ENCODE measurements at regions not wholly inside any gene's neighbourhood (a gene's known extent, or its start where the extent isn't known, plus 50 kb on each side); places are given as distances from the start of the nearest gene placed in this dataset.
A peak's percentile ranks its signal among the peaks of the same experiment; 100 is the strongest.
"Not testable (repeated sequence)": the region's sequence is repeated elsewhere in the genome, so short reads cannot be mapped to it uniquely, and the experiment has no call there.

- Histone ChIP-seq H3K9ac (ENCODE audit: extremely low read depth, insufficient read length, low read length) (no peak overlapping the region), H3K56ac (ENCODE audit: insufficient read length, low read depth, low read length) (no peak overlapping the region), H4K8ac (replicated peaks; ENCODE audit: insufficient read length, low read depth, low read length) (no peak overlapping the region), H2BK20ac (ENCODE audit: low read depth, low read length, poor library complexity, severe bottlenecking) (no peak overlapping the region), H3K79me2 (ENCODE audit: insufficient read depth, low read length) (no peaks in the 10 kb centered on the region), H3K23ac (ENCODE audit: insufficient read length, low read depth, low read length) (no peak overlapping the region), H2BK15ac (ENCODE audit: low read depth, low read length) (no peak overlapping the region), H2AK5ac (ENCODE audit: insufficient read length, low read length) (no peak overlapping the region), H4K20me1 (ENCODE audit: control insufficient read depth, insufficient read depth, insufficient read length) (no peaks in the 10 kb centered on the region), H3K23me2 (ENCODE audit: insufficient read length, low read depth, low read length, poor library complexity, severe bottlenecking) (no peaks in the 10 kb centered on the region), H3K27me3 (ENCODE audit: insufficient read depth, low read length) (no peaks in the 10 kb centered on the region), H2BK120ac (ENCODE audit: low read depth, low read length, poor library complexity, severe bottlenecking) (no peak overlapping the region), H3K18ac (ENCODE audit: insufficient read length, low read depth, low read length) (no peak overlapping the region), H3K4me1 (ENCODE audit: insufficient read depth, low read length) (no peaks in the 10 kb centered on the region), H3K4ac (ENCODE audit: low read depth, low read length) (no peak overlapping the region), H3K14ac (ENCODE audit: insufficient read depth, low read length) (no peak overlapping the region), H4K5ac (ENCODE audit: insufficient read length, low read depth, low read length) (no peak overlapping the region), H3K27ac (ENCODE audit: insufficient read length, low read depth, low read length) (no peak overlapping the region), H2BK12ac (ENCODE audit: insufficient read length, low read depth, low read length) (no peak overlapping the region), H4K91ac (ENCODE audit: insufficient read length, low read depth, low read length) (no peak overlapping the region), H3K9me3 (ENCODE audit: control insufficient read depth, low read depth, low read length) (no peaks in the 10 kb centered on the region), H3T11ph (ENCODE audit: low read length) (no peak overlapping the region), H3K4me2 (ENCODE audit: insufficient read depth, insufficient read length, low read length) (no peak overlapping the region), H2BK5ac (ENCODE audit: insufficient read length, low read length) (no peak overlapping the region), H2AFZ (ENCODE audit: low read length) (no peak overlapping the region), H3K79me1 (ENCODE audit: insufficient read depth, low read depth, low read length, poor library complexity, severe bottlenecking) (no peaks in the 10 kb centered on the region)
- H3K4me1 Mint-ChIP-seq = peaks cover 12 to 20% of the 10 kb centered on the region in 2 experiments
- H3K4me3 Mint-ChIP-seq = no peak overlapping the region
- no peaks in the 10 kb centered on the region for H3K27me3 Mint-ChIP-seq (ENCODE audit: low read depth)
- 0 out of 7 replicates have a peak overlapping the region, but pooled peaks of 1 of the 3 experiments have one; percentile 8 for H3K27ac Mint-ChIP-seq
- TF ChIP-seq CTCF (conservative IDR thresholded peaks at IDR 0.05) = no peak
- H3K36me3 Mint-ChIP-seq (ENCODE audit: insufficient read depth in 1 of 3, low read depth in 3 of 3) = no peaks in the 10 kb centered on the region
- no CpG with 5 or more reads among the region's 7 CpGs for WGBS (ENCODE audit: extremely low coverage, insufficient read length, low lambda C conversion rate)
- peaks cover 0 to 3% of the 10 kb centered on the region in 2 experiments; a peak in 2 of 5 replicates for H3K9me3 Mint-ChIP-seq
- DNase-seq = no peak
Measured at GRCh38 chr10:84755311-84755710, 426.9 kb downstream of the CCSER2 start.

GRCh38 chr10:84756653-84757052 lies 428.3 kb downstream of the CCSER2 start:
- WGBS (ENCODE audit: extremely low coverage, insufficient read length, low lambda C conversion rate) = no CpG with 5 or more reads among the region's 3 CpGs
- H3K36me3 Mint-ChIP-seq (ENCODE audit: insufficient read depth in 1 of 3, low read depth in 3 of 3); H3K4ac ChIP-seq (ENCODE audit: low read depth, low read length); H3K27ac Mint-ChIP-seq; H3K23me2 ChIP-seq (ENCODE audit: insufficient read length, low read depth, low read length, poor library complexity, severe bottlenecking); H3T11ph ChIP-seq (ENCODE audit: low read length); H3K9me3 Mint-ChIP-seq; H3K79me2 ChIP-seq (ENCODE audit: insufficient read depth, low read length); H2BK12ac ChIP-seq (ENCODE audit: insufficient read length, low read depth, low read length); H3K9ac ChIP-seq (ENCODE audit: extremely low read depth, insufficient read length, low read length); H3K9me3 ChIP-seq (ENCODE audit: control insufficient read depth, low read depth, low read length); H4K20me1 ChIP-seq (ENCODE audit: control insufficient read depth, insufficient read depth, insufficient read length); H2AFZ ChIP-seq (ENCODE audit: low read length); H3K4me3 Mint-ChIP-seq; DNase-seq; H3K27me3 ChIP-seq (ENCODE audit: insufficient read depth, low read length); H4K8ac ChIP-seq (replicated peaks; ENCODE audit: insufficient read length, low read depth, low read length); H3K23ac ChIP-seq (ENCODE audit: insufficient read length, low read depth, low read length); H3K14ac ChIP-seq (ENCODE audit: insufficient read depth, low read length); H3K4me2 ChIP-seq (ENCODE audit: insufficient read depth, insufficient read length, low read length); H3K4me1 ChIP-seq (ENCODE audit: insufficient read depth, low read length); H2BK5ac ChIP-seq (ENCODE audit: insufficient read length, low read length); H3K56ac ChIP-seq (ENCODE audit: insufficient read length, low read depth, low read length); H2AK5ac ChIP-seq (ENCODE audit: insufficient read length, low read length); H2BK20ac ChIP-seq (ENCODE audit: low read depth, low read length, poor library complexity, severe bottlenecking); H3K27ac ChIP-seq (ENCODE audit: insufficient read length, low read depth, low read length); H4K5ac ChIP-seq (ENCODE audit: insufficient read length, low read depth, low read length); H3K18ac ChIP-seq (ENCODE audit: insufficient read length, low read depth, low read length); H3K27me3 Mint-ChIP-seq (ENCODE audit: low read depth); H4K91ac ChIP-seq (ENCODE audit: insufficient read length, low read depth, low read length); H3K79me1 ChIP-seq (ENCODE audit: insufficient read depth, low read depth, low read length, poor library complexity, severe bottlenecking); H2BK15ac ChIP-seq (ENCODE audit: low read depth, low read length); H2BK120ac ChIP-seq (ENCODE audit: low read depth, low read length, poor library complexity, severe bottlenecking): not testable (repeated sequence)
- peaks cover 12 to 20% of the 10 kb centered on the region in 2 experiments for H3K4me1 Mint-ChIP-seq

All from H9 (cell line).